GM23338 (cell line): ENCODE measurements at regions not wholly inside any gene's neighbourhood (a gene's known extent, or its start where the extent isn't known, plus 50 kb on each side); places are given as distances from the start of the nearest gene placed in this dataset.
A peak's percentile ranks its signal among the peaks of the same experiment; 100 is the strongest.

Experiments used
- ATAC-seq: fragments of 200-7000 bp; cut with Tn5 transposase; 3 replicates; pipeline ENCODE4 v1.9.1; 2020
- DNase-seq: peaks from one replicate; pipeline ENCODE4 v3.0.0-alpha.2; 2015; ENCODE audit warnings: low spot score
- H2AFZ ChIP-seq: fragments of 200-600 bp; sonication (generic); 2 replicates; pipeline ENCODE4 v1.8.0; 2016; ENCODE audit warnings: antibody characterized with exemption, mild to moderate bottlenecking, moderate library complexity
- H3F3A ChIP-seq: fragments of 200-600 bp; sonication (generic); replicated peaks from 2 replicates; pipeline ENCODE4 v1.8.0; 2017; ENCODE audit warnings: antibody characterized with exemption, mixed run types, low read depth
- H3K27ac ChIP-seq: fragments of 200-600 bp; sonication (generic); 2 replicates; pipeline ENCODE4 v1.6.1; 2016; ENCODE audit warnings: low read depth
- H3K27me3 ChIP-seq: fragments of 200-600 bp; sonication (generic); 2 replicates; pipeline ENCODE4 v1.8.0; 2016; ENCODE audit warnings: mild to moderate bottlenecking, mixed run types, moderate library complexity; ENCODE audit not compliant: insufficient read depth
- H3K36me3 ChIP-seq: fragments of 200-600 bp; sonication (generic); 2 replicates; pipeline ENCODE4 v1.8.0; 2016; ENCODE audit warnings: mild to moderate bottlenecking; ENCODE audit not compliant: insufficient read depth
- H3K4me1 ChIP-seq: fragments of 200-600 bp; sonication (generic); 2 replicates; pipeline ENCODE4 v1.8.0; 2016; ENCODE audit warnings: mild to moderate bottlenecking, moderate library complexity; ENCODE audit not compliant: insufficient read depth
- H3K4me2 ChIP-seq: fragments of 200-600 bp; sonication (generic); 2 replicates; pipeline ENCODE4 v1.7.1; 2017; ENCODE audit warnings: mixed run types
- H3K4me3 ChIP-seq: fragments of 200-600 bp; sonication (generic); 2 replicates; pipeline ENCODE4 v1.6.1; 2016; ENCODE audit warnings: mixed run types
- H3K79me2 ChIP-seq: fragments of 200-600 bp; sonication (generic); replicated peaks from 2 replicates; pipeline ENCODE4 v1.8.0; 2017; ENCODE audit warnings: mild to moderate bottlenecking; ENCODE audit not compliant: insufficient read depth
- H3K9me2 ChIP-seq: fragments of 200-600 bp; sonication (generic); 2 replicates; pipeline ENCODE4 v1.8.0; 2017; ENCODE audit not compliant: insufficient read depth
- H4K20me1 ChIP-seq: fragments of 200-600 bp; sonication (generic); replicated peaks from 2 replicates; pipeline ENCODE4 v1.8.0; 2017; ENCODE audit warnings: mild to moderate bottlenecking; ENCODE audit not compliant: insufficient read depth
- H3K27ac Mint-ChIP-seq: 2 replicates; pipeline ENCODE4 v1.8.0; 2020; ENCODE audit warnings: inconsistent platforms, mild to moderate bottlenecking, moderate library complexity, mixed read lengths
- H3K27me3 Mint-ChIP-seq: 3 replicates; pipeline ENCODE4 v1.8.0; 2022; ENCODE audit warnings: low read depth, mild to moderate bottlenecking, moderate library complexity, mixed read lengths, inconsistent platforms; ENCODE audit not compliant: insufficient read depth, poor library complexity
- H3K36me3 Mint-ChIP-seq: 3 replicates; pipeline ENCODE4 v1.8.0; 2021; ENCODE audit warnings: low read depth, mild to moderate bottlenecking, inconsistent platforms, moderate library complexity, mixed read lengths
- H3K4me1 Mint-ChIP-seq: 3 replicates; pipeline ENCODE4 v1.8.0; 2020; ENCODE audit warnings: mild to moderate bottlenecking, inconsistent platforms, mixed read lengths
- H3K4me3 Mint-ChIP-seq: 3 replicates; pipeline ENCODE4 v1.8.0; 2021; ENCODE audit warnings: moderate library complexity, mild to moderate bottlenecking, inconsistent platforms, mixed read lengths
- H3K9me3 Mint-ChIP-seq: 3 replicates; pipeline ENCODE4 v1.8.0; 2020; ENCODE audit warnings: moderate library complexity, mild to moderate bottlenecking, inconsistent platforms, mixed read lengths
- EZH2phosphoT487 ChIP-seq: fragments of 200-600 bp; sonication (generic); IDR thresholded peaks from one replicate; pipeline ENCODE4 v1.8.1; 2018; ENCODE audit warnings: antibody characterized with exemption; ENCODE audit not compliant: unreplicated experiment
- JUNB ChIP-seq: IDR thresholded peaks from one replicate; pipeline ENCODE4 v1.6.1; 2016; ENCODE audit warnings: antibody characterized with exemption; ENCODE audit not compliant: unreplicated experiment
- TF ChIP-seq, protein P1 (sequence below): fragments of 250-450 bp; sonication (Bioruptor Pico); IDR thresholded peaks from 2 replicates; pipeline ENCODE4 v1.5.0; 2020; ENCODE audit warnings: mild to moderate bottlenecking, moderate library complexity
- TF ChIP-seq, protein P2 (sequence below), 2 experiments: fragments of 200-600 bp in 1 of 2; sonication (generic) in 1 of 2; conservative IDR thresholded peaks; 2 replicates each; pipeline versions ENCODE4 v1.5.1 to v1.6.1; 2016 to 2017; ENCODE audit warnings: antibody characterized with exemption in 2 of 2, low read depth in 2 of 2, mild to moderate bottlenecking in 2 of 2, moderate library complexity in 1 of 2
- TF ChIP-seq, protein P3 (sequence below): IDR thresholded peaks from 2 replicates; pipeline ENCODE4 v1.6.1; 2016; ENCODE audit warnings: antibody characterized with exemption

DNA sequence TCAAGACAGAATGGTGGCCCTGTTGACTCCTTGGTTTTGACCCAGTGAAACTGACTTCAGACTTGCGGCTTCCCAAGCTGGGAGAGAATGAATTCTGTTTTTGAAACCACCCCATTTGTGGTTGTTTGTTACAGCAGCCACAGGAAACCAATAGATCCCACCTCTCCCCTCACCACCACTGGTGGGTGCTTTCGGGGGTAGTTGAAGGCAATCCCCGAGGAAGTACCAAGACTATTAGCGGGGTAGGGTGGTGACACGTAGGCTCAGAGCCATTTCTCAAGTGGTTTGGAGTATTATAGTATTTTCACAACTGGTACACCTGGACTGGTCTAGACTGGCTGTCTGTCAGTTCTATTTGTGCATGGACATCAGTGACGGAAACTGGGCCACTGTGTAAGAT is 189.1 kb upstream of the RBPJ start (continued):
- TF ChIP-seq, protein P1, sequence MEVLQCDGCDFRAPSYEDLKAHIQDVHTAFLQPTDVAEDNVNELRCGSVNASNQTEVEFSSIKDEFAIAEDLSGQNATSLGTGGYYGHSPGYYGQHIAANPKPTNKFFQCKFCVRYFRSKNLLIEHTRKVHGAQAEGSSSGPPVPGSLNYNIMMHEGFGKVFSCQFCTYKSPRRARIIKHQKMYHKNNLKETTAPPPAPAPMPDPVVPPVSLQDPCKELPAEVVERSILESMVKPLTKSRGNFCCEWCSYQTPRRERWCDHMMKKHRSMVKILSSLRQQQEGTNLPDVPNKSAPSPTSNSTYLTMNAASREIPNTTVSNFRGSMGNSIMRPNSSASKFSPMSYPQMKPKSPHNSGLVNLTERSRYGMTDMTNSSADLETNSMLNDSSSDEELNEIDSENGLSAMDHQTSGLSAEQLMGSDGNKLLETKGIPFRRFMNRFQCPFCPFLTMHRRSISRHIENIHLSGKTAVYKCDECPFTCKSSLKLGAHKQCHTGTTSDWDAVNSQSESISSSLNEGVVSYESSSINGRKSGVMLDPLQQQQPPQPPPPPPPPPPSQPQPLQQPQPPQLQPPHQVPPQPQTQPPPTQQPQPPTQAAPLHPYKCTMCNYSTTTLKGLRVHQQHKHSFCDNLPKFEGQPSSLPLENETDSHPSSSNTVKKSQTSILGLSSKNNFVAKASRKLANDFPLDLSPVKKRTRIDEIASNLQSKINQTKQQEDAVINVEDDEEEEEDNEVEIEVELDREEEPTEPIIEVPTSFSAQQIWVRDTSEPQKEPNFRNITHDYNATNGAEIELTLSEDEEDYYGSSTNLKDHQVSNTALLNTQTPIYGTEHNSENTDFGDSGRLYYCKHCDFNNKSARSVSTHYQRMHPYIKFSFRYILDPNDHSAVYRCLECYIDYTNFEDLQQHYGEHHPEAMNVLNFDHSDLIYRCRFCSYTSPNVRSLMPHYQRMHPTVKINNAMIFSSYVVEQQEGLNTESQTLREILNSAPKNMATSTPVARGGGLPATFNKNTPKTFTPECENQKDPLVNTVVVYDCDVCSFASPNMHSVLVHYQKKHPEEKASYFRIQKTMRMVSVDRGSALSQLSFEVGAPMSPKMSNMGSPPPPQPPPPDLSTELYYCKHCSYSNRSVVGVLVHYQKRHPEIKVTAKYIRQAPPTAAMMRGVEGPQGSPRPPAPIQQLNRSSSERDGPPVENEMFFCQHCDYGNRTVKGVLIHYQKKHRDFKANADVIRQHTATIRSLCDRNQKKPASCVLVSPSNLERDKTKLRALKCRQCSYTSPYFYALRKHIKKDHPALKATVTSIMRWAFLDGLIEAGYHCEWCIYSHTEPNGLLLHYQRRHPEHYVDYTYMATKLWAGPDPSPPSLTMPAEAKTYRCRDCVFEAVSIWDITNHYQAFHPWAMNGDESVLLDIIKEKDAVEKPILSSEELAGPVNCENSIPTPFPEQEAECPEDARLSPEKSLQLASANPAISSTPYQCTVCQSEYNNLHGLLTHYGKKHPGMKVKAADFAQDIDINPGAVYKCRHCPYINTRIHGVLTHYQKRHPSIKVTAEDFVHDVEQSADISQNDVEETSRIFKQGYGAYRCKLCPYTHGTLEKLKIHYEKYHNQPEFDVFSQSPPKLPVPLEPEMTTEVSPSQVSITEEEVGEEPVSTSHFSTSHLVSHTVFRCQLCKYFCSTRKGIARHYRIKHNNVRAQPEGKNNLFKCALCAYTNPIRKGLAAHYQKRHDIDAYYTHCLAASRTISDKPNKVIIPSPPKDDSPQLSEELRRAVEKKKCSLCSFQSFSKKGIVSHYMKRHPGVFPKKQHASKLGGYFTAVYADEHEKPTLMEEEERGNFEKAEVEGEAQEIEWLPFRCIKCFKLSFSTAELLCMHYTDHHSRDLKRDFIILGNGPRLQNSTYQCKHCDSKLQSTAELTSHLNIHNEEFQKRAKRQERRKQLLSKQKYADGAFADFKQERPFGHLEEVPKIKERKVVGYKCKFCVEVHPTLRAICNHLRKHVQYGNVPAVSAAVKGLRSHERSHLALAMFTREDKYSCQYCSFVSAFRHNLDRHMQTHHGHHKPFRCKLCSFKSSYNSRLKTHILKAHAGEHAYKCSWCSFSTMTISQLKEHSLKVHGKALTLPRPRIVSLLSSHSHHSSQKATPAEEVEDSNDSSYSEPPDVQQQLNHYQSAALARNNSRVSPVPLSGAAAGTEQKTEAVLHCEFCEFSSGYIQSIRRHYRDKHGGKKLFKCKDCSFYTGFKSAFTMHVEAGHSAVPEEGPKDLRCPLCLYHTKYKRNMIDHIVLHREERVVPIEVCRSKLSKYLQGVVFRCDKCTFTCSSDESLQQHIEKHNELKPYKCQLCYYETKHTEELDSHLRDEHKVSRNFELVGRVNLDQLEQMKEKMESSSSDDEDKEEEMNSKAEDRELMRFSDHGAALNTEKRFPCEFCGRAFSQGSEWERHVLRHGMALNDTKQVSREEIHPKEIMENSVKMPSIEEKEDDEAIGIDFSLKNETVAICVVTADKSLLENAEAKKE (CRISPR knock-in tag), result no peak
- TF ChIP-seq EZH2phosphoT487, result no peak

DNA sequence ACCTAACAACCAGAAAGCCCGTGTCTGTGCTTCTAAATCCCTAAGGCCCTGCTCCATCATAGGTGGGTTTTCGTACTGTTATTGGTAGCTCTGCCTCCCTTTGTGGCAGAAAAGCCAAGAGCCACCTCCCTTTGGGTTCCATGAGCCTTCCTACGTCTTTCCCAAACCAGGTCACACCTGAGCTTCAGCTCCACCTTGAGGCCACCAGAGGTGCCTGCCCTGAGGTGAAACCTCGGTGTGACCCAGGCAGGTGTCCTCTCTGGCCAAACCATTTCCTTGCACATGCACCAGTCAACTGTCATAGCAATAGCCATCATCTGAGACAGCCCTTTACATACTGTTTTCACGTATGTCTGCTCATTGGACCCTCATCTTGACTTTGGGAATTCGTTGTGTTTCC is 188.0 kb upstream of the RBPJ start:
- DNase-seq, result peak; percentile 38
- TF ChIP-seq, protein P2, sequence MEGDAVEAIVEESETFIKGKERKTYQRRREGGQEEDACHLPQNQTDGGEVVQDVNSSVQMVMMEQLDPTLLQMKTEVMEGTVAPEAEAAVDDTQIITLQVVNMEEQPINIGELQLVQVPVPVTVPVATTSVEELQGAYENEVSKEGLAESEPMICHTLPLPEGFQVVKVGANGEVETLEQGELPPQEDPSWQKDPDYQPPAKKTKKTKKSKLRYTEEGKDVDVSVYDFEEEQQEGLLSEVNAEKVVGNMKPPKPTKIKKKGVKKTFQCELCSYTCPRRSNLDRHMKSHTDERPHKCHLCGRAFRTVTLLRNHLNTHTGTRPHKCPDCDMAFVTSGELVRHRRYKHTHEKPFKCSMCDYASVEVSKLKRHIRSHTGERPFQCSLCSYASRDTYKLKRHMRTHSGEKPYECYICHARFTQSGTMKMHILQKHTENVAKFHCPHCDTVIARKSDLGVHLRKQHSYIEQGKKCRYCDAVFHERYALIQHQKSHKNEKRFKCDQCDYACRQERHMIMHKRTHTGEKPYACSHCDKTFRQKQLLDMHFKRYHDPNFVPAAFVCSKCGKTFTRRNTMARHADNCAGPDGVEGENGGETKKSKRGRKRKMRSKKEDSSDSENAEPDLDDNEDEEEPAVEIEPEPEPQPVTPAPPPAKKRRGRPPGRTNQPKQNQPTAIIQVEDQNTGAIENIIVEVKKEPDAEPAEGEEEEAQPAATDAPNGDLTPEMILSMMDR (conservative IDR thresholded peaks at IDR 0.05; ENCODE audit: low read depth in 2 of 2), result peak; percentile 44 to 75
- TF ChIP-seq, protein P3, sequence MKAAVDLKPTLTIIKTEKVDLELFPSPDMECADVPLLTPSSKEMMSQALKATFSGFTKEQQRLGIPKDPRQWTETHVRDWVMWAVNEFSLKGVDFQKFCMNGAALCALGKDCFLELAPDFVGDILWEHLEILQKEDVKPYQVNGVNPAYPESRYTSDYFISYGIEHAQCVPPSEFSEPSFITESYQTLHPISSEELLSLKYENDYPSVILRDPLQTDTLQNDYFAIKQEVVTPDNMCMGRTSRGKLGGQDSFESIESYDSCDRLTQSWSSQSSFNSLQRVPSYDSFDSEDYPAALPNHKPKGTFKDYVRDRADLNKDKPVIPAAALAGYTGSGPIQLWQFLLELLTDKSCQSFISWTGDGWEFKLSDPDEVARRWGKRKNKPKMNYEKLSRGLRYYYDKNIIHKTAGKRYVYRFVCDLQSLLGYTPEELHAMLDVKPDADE, result no peak
- no peak for TF ChIP-seq JUNB
- TF ChIP-seq, protein P1 (CRISPR knock-in tag), result peak; percentile 35; the same call in 1 of the 2 replicates

More for the DNA sequence above, 188.0 kb upstream of the RBPJ start:
- Histone ChIP-seq H3K79me2 (no peaks in the 10 kb centered on the region), H2AFZ (peak overlapping the region; percentile 56; the same call in 1 of the 2 replicates), H3K4me3 (no peak overlapping the region), H3F3A (no peaks in the 10 kb centered on the region), H4K20me1 (no peaks in the 10 kb centered on the region), H3K9me2 (peaks cover 6% of the 10 kb centered on the region; the same call in 1 of the 2 replicates), H3K36me3 (no peaks in the 10 kb centered on the region), H3K27me3 (no peaks in the 10 kb centered on the region), H3K4me2 (no peak overlapping the region), H3K27ac (no peak overlapping the region), H3K4me1 (no peaks in the 10 kb centered on the region)
- Mint-ChIP-seq H3K9me3 (peaks cover 2% of the 10 kb centered on the region; the same call in 1 of the 3 replicates), H3K27me3 (no peaks in the 10 kb centered on the region), H3K4me1 (no peaks in the 10 kb centered on the region), H3K27ac (no peak overlapping the region), H3K36me3 (no peaks in the 10 kb centered on the region; the same call in 2 of the 3 replicates), H3K4me3 (no peak overlapping the region)
- peak; percentile 72 for ATAC-seq
